ENCODE measurements at regions not wholly inside any gene's neighbourhood (a gene's known extent, or its start where the extent isn't known, plus 50 kb on each side); places are given as distances from the start of the nearest gene placed in this dataset.

DNA sequence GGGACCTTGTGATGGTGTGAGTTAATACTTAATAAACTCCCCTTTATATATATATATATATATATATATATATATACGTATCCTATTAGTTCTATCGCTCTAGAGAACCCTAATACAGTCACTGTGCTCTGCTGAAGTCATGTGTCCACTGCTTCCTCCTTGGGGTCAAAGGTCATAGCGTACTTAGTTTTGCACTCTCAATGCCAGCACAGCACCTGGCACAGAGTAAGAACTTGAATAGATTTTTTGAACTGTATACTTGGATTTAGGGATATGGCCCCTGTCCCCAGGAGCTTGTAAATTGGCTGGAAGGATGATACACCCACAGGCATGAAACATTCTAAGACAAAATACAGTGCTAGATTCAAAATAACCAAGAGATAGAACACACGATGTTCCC, 58.9 kb upstream of the PLXNA4 start:
- CTCF ChIA-PET (ENCODE audit: unreplicated experiment) = no interaction called here
- TF ChIP-seq, protein P1, sequence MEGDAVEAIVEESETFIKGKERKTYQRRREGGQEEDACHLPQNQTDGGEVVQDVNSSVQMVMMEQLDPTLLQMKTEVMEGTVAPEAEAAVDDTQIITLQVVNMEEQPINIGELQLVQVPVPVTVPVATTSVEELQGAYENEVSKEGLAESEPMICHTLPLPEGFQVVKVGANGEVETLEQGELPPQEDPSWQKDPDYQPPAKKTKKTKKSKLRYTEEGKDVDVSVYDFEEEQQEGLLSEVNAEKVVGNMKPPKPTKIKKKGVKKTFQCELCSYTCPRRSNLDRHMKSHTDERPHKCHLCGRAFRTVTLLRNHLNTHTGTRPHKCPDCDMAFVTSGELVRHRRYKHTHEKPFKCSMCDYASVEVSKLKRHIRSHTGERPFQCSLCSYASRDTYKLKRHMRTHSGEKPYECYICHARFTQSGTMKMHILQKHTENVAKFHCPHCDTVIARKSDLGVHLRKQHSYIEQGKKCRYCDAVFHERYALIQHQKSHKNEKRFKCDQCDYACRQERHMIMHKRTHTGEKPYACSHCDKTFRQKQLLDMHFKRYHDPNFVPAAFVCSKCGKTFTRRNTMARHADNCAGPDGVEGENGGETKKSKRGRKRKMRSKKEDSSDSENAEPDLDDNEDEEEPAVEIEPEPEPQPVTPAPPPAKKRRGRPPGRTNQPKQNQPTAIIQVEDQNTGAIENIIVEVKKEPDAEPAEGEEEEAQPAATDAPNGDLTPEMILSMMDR (conservative IDR thresholded peaks at IDR 0.05; ENCODE audit: low read length) = no peak
- TF ChIP-seq EZH2phosphoT487 (IDR thresholded peaks at IDR 0.05; ENCODE audit: borderline replicate concordance, low read depth, low read length) = no peak
- POLR2A ChIA-PET = interaction anchor here (1.2 kb wide), 1 partner anchor 737 kb away, joined by 3 read pairs; no protein-coding TSS in a partner anchor

DNA sequence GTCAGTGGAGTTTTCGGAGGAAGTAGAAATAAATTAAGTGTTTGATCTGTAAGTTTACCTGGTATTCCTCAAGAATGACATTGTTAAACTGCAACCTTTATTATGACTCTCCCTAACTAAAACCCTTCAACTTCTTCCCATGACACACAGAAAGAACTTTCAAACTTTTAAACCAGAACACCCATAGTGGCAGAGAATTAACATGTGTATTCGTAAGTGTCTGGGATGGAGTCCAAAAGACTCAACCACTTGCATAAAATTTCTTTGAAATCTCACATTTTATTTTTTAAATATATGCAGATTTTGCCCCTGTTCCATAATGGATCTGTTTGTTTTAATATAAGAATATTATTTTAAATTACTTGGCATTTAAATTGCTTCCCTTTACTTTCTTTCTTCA, 54.6 kb upstream of the PLXNA4 start:
- no peak overlapping the region for H3K27ac ChIP-seq (ENCODE audit: low read depth, low read length, poor library complexity, severe bottlenecking)
- H2AFZ ChIP-seq (ENCODE audit: low read length) = no peak overlapping the region
- TF ChIP-seq EZH2phosphoT487 (IDR thresholded peaks at IDR 0.05; ENCODE audit: borderline replicate concordance, low read depth, low read length) = no peak
- TF ChIP-seq, protein P1 (conservative IDR thresholded peaks at IDR 0.05; ENCODE audit: low read length) = no peak
- no peaks in the 10 kb centered on the region for H3K9me2 ChIP-seq (ENCODE audit: insufficient read depth, low read length)
- no peaks in the 10 kb centered on the region for H3K9me3 ChIP-seq (ENCODE audit: low read length)
- intact Hi-C loops (cut with micrococcal nuclease; ENCODE audit: unreplicated experiment) = no loop called here
- H3K79me2 ChIP-seq (ENCODE audit: insufficient read depth, low read depth, low read length) = no peaks in the 10 kb centered on the region
- H3K4me2 ChIP-seq (ENCODE audit: low read length) = no peak overlapping the region
- BruUV-seq (replicated peaks) = no TSS peak
- CTCF ChIA-PET (ENCODE audit: unreplicated experiment) = interaction anchor here (0.5 kb wide), 1 partner anchor 514 kb away, joined by 3 read pairs; no protein-coding TSS in a partner anchor
- no peaks in the 10 kb centered on the region for H3K36me3 ChIP-seq (ENCODE audit: insufficient read depth, low read length)
- no peak overlapping the region for H3K4me3 ChIP-seq (ENCODE audit: low read depth, low read length, poor library complexity, severe bottlenecking)
- DNase-seq (ENCODE audit: low spot score) = no peak
- no peaks in the 10 kb centered on the region for H4K20me1 ChIP-seq (ENCODE audit: insufficient read depth, low read length)
- H3K4me1 ChIP-seq (ENCODE audit: insufficient read depth, low read length, poor library complexity, severe bottlenecking) = no peaks in the 10 kb centered on the region
- POLR2A ChIA-PET = no interaction called here

More for the DNA sequence above, 58.9 kb upstream of the PLXNA4 start:
- DNase-seq (ENCODE audit: low spot score) = no peak
- no peaks in the 10 kb centered on the region for H3K9me2 ChIP-seq (ENCODE audit: insufficient read depth, low read length)
- no peak overlapping the region for H3K4me2 ChIP-seq (ENCODE audit: low read length)
- no peak overlapping the region for H3K27ac ChIP-seq (ENCODE audit: low read depth, low read length, poor library complexity, severe bottlenecking)
- intact Hi-C loops (cut with micrococcal nuclease; ENCODE audit: unreplicated experiment) = no loop called here
- H3K4me1 ChIP-seq (ENCODE audit: insufficient read depth, low read length, poor library complexity, severe bottlenecking) = no peaks in the 10 kb centered on the region
- no peaks in the 10 kb centered on the region for H3K36me3 ChIP-seq (ENCODE audit: insufficient read depth, low read length)
- H3K9me3 ChIP-seq (ENCODE audit: low read length) = no peaks in the 10 kb centered on the region
- BruUV-seq (replicated peaks) = no TSS peak
- no peak overlapping the region for H3K4me3 ChIP-seq (ENCODE audit: low read depth, low read length, poor library complexity, severe bottlenecking)
- no peak overlapping the region for H2AFZ ChIP-seq (ENCODE audit: low read length)
- no peaks in the 10 kb centered on the region for H4K20me1 ChIP-seq (ENCODE audit: insufficient read depth, low read length)
- H3K79me2 ChIP-seq (ENCODE audit: insufficient read depth, low read depth, low read length) = no peaks in the 10 kb centered on the region

Measured in OCI-LY7 (cell line).